Inflammatory macrophage treated with lipopolysaccharide for 4 hours (primary cell): ENCODE measurements at regions not wholly inside any gene's neighbourhood (a gene's known extent, or its start where the extent isn't known, plus 50 kb on each side); places are given as distances from the start of the nearest gene placed in this dataset.
"Not testable (repeated sequence)": the region's sequence is repeated elsewhere in the genome, so short reads cannot be mapped to it uniquely, and the experiment has no call there.

Source experiments
- DNase-seq: peaks from one replicate; pipeline ENCODE4 v3.0.0-alpha.2; 2020

DNA sequence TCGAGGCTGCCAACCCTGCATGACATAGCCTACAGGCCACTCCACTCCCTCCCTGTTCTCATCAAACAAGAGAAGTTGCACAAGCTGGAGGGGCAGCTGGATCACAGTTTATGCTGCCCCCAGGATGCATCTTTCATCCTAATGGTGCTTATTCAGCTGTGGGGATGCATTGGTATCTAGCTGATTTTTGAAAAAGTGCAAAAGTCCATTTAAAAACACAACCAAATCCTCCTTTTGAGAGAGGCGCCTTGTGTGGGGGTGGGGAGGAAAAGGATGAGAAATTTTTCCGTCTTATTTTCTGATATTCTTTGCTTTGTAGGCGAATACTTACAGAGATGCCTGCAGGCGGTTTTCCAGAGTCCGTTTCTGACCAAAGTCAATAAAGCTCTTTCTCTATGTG lies 276.4 kb upstream of the BOD1L1 start:
- no peak for DNase-seq

DNA sequence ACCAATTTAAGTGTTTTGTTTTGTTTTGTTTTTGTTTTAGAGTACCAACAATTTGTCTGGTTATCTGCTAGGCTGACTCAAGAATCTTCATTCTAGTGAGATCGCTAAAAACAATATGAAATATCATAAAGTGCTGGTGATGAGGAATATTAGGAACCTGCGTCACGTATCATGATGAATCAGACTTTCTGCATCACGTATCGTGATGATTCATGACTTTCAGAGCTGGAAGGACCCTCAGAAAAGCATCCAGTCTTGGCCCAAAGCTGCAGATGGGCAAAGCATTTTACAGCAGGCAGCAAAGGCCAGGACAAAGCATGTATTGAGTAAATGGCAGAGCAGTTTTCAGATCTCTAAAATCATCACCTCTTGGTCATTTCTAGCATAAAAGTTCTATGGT lies 278.0 kb upstream of the BOD1L1 start:
- no peak for DNase-seq

DNA sequence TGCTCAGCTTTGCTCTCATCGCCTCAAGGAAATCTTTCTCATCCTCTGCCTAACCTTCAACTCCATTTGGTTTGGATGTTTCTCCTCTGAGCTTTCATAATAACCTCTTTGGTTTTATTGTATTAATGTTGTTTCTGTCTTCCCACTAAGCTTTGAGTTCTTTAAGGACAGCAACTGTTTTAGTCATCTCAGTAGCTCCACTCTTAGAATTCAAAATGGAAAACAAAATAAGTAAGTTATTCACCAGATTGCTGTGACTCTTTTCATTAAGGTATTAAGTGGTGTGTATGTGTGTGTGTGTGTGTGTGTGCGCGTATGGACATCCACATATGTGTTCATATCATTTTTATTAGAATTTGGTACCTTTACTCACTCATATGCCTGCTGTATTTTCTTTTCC lies 279.2 kb upstream of the BOD1L1 start:
- no peak for DNase-seq

DNA sequence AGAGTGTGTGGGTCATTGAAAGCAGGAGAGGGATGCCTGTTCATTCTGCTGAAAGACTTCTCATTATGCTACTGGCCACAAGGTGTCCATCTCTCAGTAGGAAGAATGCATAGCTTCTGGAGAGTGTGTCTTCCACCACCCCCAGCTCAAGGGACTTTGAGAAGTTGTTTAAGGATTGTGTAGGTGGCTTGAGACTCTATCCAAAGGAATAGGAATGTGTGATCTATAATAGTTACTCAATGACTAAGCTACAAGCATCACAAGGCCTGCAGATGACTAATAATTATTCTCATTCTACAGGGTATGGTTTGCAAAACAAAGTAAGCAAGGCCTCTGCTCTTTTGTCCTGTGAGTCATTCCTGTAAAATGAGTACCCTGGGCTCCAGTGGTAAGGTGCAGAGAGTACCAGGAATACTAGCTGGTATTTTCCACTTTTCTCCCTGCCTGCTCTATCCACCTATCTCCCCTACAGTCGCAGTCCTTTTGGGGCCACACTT lies 279.8 kb upstream of the BOD1L1 start:
- peak; percentile 65 for DNase-seq

DNA sequence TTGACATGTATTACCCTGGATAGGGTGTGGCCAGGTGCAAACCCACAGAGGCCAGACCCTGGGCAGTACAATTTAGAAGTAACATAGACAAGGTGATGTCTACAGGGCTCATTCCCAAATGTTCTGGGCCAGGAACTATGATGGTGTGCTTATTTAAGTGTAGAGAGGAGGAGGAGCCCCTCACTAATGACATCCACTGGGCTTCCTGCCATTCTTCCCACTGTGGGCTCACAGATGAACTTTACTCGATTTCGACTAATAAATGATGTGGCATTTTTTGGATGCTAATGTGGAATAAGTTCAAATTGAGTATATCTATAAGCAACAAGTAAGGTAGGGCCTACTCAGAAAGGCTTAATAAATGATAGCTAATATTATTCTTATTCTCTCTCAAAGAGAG lies 280.9 kb upstream of the BOD1L1 start:
- no peak for DNase-seq

DNA sequence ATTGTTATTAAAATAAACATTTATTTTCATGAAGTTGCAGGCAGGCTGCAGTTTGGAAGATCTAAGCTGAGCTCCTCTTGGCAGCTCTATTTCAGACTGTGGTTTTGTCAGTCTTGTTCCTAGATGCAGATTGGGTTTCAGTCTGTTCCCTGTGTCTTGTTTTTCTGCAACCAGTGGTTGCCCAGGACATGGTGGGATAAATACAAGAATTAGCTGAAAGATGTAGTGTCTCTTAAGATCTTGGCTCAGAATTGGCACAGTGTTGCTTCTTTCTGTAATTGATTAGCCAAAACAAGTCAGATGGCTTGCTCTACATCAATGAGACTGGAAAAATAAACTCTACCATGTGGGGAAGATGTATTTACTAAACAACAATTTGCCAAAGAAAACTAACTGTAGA lies 283.0 kb upstream of the BOD1L1 start:
- no peak for DNase-seq

DNA sequence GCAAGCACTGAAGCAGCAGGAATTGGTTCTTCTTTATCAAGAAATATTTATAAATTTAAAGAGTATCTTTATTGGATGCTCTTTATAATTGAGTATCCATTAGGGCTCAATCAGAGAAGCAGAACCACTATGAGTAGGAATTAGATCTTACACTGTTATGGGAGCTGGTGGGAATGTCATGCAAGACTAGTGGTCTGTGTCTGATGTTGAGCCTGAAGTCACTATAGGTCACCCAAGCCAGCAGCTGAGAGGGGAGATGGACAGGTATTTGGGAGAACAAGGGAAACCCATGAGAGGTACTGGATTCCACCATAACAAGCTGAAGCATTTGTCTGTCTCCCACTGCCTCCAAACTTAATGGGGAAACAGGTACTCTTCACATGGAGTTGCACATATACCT lies 283.7 kb upstream of the BOD1L1 start:
- DNase-seq = no peak

DNA sequence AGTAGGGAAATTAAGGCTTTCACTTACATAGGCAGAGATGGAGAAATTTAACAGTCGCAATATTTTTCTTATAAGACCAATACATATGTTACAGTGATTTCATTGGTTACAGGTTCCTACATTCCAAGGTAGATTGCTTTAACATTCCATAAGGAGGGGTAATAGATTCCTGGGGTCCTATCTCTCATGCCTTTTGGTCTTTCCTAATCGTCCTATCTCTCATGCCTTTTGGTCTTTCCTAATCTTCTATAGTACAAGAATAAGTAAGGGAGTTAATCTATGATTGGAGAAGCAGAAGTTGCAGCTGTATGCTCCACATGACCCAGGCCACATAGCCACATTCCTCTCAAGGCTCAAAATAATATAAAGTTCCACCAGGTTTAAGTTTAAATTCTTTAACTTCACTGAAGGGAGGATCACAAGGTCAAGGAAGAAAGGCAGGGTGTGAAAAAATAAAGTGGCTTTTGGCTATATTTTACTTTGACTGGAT lies 285.0 kb upstream of the BOD1L1 start:
- DNase-seq = no peak

DNA sequence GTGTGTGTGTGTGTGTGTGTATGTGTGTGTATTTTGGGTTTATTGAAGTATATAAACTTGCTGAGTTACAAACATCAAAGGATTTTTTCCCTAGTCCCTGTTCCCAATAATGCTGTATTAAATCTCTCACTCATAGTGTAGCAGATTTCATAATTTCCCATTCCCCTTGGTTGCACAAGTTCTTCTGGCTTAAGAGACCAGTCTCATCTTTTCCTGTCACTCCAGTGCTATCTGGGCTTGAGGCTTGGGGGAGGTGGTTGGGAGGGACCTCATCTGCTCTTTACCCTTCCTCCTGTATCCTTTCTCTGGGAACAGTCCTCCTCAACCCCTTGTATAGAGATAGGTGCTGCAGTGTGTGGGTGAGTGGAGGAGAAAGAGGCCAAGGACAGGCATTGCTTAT lies 285.4 kb upstream of the BOD1L1 start:
- peak; percentile 62 for DNase-seq

DNA sequence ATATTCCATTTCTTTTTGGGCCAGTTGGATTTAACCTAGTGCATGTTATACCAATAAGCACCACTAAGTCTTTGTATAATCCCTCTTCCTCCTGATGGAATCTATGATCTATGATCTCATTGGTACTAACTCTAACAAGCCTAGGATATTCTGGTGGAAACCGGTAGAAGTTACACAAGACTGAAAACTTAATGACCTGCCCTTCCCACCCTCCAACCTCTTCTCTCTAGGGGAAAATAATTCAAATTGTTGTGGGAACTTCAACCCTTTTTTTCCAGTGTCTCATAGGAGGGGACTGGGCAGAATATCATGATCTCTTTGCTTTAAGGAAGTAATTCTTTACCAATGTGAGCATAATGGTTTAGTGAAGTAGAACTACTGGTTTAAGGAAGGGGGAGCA lies 289.5 kb upstream of the BOD1L1 start:
- no peak for DNase-seq

DNA sequence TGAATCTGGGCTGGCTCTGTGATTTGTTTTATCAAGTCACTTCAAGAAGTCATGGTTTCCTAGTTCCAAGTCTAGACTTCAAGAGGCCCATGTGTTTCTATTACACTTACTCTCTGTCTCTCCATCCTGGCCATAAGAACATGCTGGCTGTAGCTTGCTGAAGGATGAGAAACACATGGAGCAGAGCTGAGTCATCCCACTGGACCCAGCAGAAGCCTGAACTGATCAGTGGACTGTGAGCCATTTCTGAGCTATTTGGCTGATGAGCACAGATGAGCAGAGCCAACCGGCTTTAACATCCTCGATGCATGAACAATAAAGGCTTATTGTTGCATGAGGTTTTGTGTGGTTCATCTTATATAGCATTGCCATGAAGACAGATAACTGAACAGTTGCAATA lies 290.6 kb upstream of the BOD1L1 start:
- no peak for DNase-seq

DNA sequence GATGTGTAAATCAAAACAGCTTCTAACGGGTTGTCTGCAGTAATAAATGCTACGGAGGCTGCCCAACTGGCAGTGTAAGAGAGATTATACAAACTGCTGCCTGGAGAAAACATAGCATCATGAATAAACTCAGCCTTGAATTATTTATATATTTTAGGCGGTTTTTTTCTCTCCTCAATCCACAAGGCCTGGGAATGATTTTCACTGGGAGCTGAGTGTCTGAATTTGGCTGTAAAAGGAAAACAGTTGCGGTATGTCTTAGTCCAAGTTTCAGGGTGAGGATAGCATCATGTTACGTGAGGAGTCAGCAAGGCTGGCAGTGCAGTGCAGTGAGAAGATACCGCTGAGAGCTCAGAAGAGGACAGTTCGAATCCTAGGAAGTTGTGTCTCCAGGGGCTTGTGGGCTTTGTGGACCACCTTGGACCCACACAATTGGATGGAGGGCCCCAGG lies 291.5 kb upstream of the BOD1L1 start:
- no peak for DNase-seq

DNA sequence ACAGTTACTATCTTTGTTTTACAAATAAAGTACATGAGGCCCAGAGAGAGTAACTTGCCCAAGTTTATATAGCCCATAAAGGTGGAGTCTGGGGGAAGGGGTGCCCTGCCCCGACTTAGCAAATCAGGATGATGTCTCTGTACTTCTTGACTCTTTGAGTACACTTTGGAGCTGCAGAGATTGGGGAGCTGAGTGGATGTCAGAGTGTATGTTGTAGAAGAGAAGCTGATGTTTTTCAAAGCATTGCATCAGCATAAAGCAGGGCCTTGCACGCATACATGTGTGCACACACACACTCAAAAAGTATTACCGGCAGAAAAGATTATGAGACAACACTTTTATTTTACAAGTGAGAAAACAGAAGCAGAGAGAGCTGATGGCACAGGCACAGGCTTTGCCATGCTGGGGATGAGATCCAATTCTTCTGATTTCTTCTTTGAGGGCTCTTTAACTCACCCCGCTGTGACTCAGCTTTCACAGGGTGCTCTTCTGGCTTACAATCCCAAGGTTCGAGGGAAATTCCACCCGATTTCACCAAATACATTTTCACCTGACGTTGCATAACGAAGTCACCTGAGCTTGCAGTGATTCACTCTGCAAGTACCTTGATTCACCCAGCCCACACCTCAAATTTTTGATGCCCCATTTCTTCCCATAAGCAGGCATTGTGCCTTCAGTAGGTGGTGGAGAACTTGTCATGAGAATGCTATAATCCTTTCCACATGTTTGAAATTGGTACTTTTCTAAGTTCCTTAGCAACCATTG lies 292.8 kb upstream of the BOD1L1 start:
- DNase-seq = no peak

DNA sequence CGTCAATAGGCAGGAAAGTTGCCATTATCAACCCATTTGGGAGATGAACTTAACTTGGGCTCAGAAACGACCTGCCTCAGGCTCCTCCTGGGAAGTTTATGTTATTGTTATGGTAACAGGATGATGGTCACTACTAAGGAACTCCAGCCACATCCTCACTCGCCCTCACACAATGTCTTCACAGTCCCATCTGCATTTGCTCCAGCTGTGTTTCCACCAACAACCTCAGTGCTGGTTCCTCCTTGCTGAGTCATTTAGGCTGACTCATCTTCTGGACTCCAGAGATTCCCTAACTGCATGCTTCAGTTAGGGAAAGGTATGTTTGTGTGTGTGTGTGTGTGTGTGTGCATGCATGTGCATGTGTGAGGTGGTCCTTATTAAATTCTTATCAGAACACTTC lies 293.4 kb upstream of the BOD1L1 start:
- peak; percentile 28 for DNase-seq

DNA sequence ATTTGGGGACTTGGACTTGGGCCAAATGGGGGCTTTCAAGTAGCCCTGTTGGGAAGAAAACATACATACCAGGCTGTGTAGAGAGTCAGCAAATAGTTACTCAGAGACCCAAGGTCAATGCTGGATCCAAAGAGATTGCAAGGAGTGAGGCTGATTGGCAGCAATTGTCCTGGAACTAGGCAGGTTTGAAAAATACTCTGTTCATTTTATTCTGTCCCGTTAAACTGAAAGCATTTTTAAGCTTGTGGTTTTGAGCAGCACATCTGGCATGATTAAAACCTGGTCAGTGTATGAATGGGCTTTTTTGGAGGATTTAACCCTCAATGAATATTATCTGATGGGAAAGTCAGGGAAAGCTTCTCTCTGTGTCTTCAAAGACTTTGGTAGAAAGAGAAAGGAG lies 294.3 kb upstream of the BOD1L1 start:
- no peak for DNase-seq

DNA sequence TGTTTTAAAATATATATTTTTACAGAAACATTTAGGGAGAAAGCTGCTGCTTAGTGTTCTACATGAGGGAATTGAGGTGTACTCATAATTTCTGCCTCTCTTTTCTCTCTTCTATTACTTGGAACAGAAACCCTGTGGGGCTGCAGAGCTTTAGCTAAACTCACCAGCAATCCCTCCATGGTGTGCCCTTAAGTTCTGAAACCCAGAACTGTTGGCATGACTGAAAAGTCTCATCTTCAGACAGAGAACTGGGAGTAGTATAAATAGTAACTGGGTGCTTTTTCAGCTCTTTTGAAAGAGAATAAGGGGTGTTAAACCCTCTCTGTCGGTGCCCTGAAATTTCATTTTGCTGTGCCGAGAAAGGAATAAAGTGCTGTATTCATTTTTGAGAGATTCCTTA lies 294.9 kb upstream of the BOD1L1 start:
- DNase-seq = no peak

DNA sequence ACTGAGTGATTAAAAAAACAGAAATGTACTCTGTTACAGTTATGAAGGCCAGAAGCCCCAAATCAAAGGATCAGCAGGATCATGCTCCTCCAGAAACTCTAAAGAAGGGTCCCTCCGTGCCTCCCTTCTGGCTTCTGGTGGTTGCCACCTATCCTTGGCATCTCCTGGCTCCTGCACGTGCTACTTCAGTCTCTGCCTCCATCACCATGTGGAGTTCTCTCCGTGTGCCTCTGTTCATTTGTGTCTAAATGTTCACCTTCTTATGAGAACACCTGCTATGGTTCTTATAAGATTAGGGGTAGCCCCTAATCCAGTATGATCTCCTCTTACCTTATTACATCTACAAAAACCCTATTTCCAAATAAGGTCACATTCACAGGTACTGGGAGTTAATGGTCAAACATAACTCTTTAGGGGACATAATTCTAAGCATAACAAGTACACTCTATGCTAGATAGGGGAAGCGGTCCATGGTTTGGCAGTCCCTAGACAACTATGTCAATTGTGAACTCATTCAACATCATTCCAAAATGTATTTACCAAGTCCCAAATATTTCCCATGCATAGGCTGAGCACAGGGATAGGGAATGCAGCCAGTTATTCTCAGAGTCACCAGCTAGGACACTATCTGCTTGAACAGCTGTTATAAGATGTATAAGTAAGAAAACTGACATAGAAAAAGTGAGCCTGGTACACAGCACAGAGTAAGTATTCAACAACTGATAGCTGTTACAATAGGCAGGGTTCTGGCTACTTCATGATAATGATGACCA lies 295.5 kb upstream of the BOD1L1 start:
- DNase-seq = no peak

DNA sequence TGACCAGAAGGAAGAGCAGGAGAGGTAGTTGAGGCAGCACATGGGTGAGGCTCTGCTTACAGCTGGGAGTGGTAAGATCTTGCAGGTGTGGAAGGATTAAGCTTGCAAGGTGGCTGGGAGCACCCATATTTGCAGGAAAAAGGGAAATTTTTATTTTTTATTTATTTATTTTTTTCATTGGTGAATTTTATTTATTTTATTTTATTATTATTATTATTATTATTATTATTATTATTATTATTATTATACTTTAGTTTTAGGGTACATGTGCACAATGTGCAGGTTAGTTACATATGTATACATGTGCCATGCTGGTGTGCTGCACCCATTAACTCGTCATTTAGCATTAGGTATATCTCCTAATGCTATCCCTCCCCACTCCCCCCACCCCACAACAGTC lies 297.4 kb upstream of the BOD1L1 start:
- not testable (repeated sequence) for DNase-seq

DNA sequence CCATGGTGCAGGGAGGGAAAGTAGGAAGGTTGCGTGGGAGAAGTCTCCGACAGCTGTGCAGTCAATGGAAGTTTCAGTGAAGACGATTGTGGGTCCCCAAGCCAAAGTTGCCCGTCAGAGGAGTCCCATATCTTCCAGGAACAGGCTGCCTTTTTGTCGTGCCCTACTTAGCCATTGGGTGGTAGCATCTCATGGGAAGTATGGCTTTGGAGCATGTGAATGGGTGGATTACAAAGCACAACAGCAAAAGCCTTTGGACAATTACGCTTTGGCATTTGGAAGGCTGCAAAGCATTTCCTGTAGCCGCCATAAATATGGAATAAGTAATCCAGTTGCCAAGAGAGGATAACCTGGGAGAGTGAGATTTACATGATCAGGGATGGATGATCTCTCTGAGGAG lies 300.7 kb upstream of the BOD1L1 start:
- DNase-seq = no peak

DNA sequence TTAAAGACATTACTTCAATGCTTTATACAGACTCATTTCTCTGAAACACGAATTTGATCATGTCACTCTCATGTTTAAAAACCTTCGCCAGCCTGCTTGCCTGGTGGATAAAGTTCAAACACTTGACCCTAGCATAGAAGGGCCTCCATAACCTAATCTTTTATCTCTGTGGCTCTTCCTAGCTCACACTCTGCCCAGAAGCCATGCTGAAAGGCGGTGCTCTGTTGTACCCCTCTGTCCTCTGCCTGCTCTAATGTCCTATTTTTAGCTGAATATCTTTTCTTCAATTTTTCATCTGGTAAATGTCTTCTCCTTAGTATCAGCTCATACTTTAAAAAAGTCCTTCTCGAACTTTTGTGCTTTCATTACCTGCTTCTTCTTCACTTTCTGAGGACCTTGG lies 302.6 kb upstream of the BOD1L1 start:
- DNase-seq = no peak

DNA sequence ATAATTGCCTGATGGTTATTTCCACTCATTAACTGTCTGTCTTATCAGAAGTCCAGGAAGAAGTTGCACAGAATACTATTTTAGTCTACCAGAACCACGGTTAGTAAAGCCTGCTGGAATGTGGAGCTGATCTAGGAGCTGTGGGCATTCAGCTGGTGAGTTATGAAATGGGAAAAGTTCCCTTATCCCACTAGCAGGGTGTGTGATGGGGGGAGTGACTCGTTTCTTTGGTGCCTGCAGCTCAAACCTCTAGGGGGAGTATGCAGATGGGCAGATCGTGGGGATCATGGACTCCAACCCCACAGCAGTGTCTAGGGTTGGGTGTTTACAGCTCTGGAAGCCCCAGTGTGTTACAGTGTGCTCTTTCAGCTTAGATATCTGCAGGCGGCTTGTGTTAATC lies 305.7 kb upstream of the BOD1L1 start:
- DNase-seq = no peak

DNA sequence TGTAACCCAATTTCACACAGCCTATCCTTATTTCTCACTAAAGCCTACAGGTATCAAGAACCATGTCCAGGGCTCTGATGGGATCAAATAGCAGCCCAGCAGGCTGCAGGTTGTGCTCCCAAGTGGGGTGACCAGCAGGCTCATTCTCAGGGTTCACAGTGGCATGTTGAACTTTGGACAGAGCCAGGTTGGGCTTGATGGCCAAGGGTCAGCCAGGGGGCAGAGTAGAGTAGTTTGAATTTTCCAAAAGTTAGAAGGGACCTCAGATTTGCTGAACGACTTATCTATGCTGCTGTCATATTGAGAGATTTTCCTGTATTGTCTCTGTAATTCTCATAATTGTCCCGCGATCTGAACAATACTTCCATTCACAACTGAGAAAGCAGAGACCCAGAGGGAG lies 310.8 kb upstream of the BOD1L1 start:
- no peak for DNase-seq

DNA sequence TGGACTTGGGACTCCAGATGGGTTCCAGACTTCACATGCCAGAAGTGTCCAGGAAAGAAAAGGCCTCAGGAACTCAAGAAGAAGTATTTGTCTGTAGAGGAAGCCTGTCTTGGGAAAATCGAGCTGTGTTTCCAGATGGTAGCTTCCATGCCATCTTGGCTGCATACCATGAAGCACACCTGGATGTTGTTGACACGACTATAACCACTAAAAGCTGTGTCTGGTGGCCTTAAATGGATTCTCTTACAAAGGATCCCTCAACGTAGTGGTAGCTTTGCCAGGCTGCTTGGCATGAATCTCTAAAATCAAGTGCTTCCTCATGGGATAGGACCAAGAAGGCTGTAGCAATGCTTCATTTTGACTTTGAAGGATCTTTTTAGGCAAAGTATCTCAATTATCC lies 313.4 kb upstream of the BOD1L1 start:
- DNase-seq = no peak

DNA sequence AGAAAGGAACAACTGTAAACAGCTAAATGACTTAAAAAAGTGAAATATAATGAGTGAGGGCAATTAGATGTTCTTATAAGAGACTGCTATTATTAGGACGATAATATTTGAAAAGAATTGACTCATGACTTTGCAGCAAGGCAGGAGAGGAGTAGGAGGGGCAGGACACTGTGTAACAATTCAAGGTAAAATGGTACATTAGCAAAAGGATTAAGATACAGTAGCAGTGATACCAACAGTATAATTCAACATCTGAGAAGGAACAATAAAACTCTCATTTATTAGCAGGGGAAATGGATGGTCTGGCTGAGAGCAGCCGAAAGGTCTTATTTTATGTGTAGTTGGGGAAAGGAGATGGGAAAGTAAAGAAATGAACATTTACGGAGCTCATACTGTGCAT lies 315.5 kb upstream of the BOD1L1 start:
- DNase-seq = no peak
